ENCODE measurements at regions not wholly inside any gene's neighbourhood (a gene's known extent, or its start where the extent isn't known, plus 50 kb on each side); places are given as distances from the start of the nearest gene placed in this dataset.
"Not testable (repeated sequence)": the region's sequence is repeated elsewhere in the genome, so short reads cannot be mapped to it uniquely, and the experiment has no call there.

GRCh38 chr18:32868406-32868805 is 95.6 kb upstream of the KLHL14 start:
- Histone ChIP-seq H3K79me2 (ENCODE audit: low read length) (no peaks in the 10 kb centered on the region), H3K27ac (ENCODE audit: low read length) (no peak overlapping the region), H3K4me1 (ENCODE audit: low read length) (peaks cover 31% of the 10 kb centered on the region), H3K27me3 (ENCODE audit: low read length) (no peaks in the 10 kb centered on the region), H2AFZ (ENCODE audit: low read length) (peak overlapping the region; percentile 96), H3K9ac (ENCODE audit: low read length) (peak overlapping the region; percentile 53), H3K9me2 (replicated peaks; ENCODE audit: insufficient read depth, low read length) (no peaks in the 10 kb centered on the region), H3K9me3 (ENCODE audit: low read length) (no peaks in the 10 kb centered on the region), H4K20me1 (ENCODE audit: insufficient read depth, low read depth, low read length) (no peaks in the 10 kb centered on the region), H3K36me3 (ENCODE audit: insufficient read depth, low read length) (no peaks in the 10 kb centered on the region), H3K4me2 (ENCODE audit: low read depth, low read length, poor library complexity, severe bottlenecking) (peak overlapping the region; percentile 67), H3K4me3 (ENCODE audit: low read length) (peak overlapping the region; percentile 51)
- peak; percentile 58 for DNase-seq

GRCh38 chr18:32867936-32868335 is 95.1 kb upstream of the KLHL14 start:
- Histone ChIP-seq H3K9me3 (ENCODE audit: low read length) (no peaks in the 10 kb centered on the region), H4K20me1 (ENCODE audit: insufficient read depth, low read depth, low read length) (no peaks in the 10 kb centered on the region), H3K9me2 (replicated peaks; ENCODE audit: insufficient read depth, low read length) (no peaks in the 10 kb centered on the region), H2AFZ (ENCODE audit: low read length) (peak overlapping the region; percentile 96), H3K9ac (ENCODE audit: low read length) (peak overlapping the region; percentile 53), H3K27me3 (ENCODE audit: low read length) (no peaks in the 10 kb centered on the region), H3K27ac (ENCODE audit: low read length) (no peak overlapping the region), H3K79me2 (ENCODE audit: low read length) (no peaks in the 10 kb centered on the region), H3K4me2 (ENCODE audit: low read depth, low read length, poor library complexity, severe bottlenecking) (peak overlapping the region; percentile 67), H3K36me3 (ENCODE audit: insufficient read depth, low read length) (no peaks in the 10 kb centered on the region), H3K4me1 (ENCODE audit: low read length) (peaks cover 27% of the 10 kb centered on the region), H3K4me3 (ENCODE audit: low read length) (peak overlapping the region; percentile 51)
- peak; percentile 49 for DNase-seq

GRCh38 chr18:32867330-32867729 is 94.5 kb upstream of the KLHL14 start:
- no peaks in the 10 kb centered on the region for H3K27me3 ChIP-seq (ENCODE audit: low read length)
- no peaks in the 10 kb centered on the region for H3K9me2 ChIP-seq (replicated peaks; ENCODE audit: insufficient read depth, low read length)
- no peaks in the 10 kb centered on the region for H3K79me2 ChIP-seq (ENCODE audit: low read length)
- peak overlapping the region; percentile 53 for H3K9ac ChIP-seq (ENCODE audit: low read length)
- H3K27ac ChIP-seq (ENCODE audit: low read length): no peak overlapping the region
- no peaks in the 10 kb centered on the region for H3K9me3 ChIP-seq (ENCODE audit: low read length)
- H3K36me3 ChIP-seq (ENCODE audit: insufficient read depth, low read length): no peaks in the 10 kb centered on the region
- no peaks in the 10 kb centered on the region for H4K20me1 ChIP-seq (ENCODE audit: insufficient read depth, low read depth, low read length)
- H3K4me1 ChIP-seq (ENCODE audit: low read length): peaks cover 27% of the 10 kb centered on the region
- H3K4me3 ChIP-seq (ENCODE audit: low read length): peak overlapping the region; percentile 51; the same call in 1 of the 2 replicates
- peak overlapping the region; percentile 67 for H3K4me2 ChIP-seq (ENCODE audit: low read depth, low read length, poor library complexity, severe bottlenecking)
- peak overlapping the region; percentile 96 for H2AFZ ChIP-seq (ENCODE audit: low read length)
- no peak for DNase-seq

- H3K9me2 ChIP-seq (replicated peaks; ENCODE audit: insufficient read depth, low read length); H3K79me2 ChIP-seq (ENCODE audit: low read length); H3K9me3 ChIP-seq (ENCODE audit: low read length); H3K27me3 ChIP-seq (ENCODE audit: low read length); H3K27ac ChIP-seq (ENCODE audit: low read length); DNase-seq; H3K4me3 ChIP-seq (ENCODE audit: low read length); H3K9ac ChIP-seq (ENCODE audit: low read length); H3K4me1 ChIP-seq (ENCODE audit: low read length); H4K20me1 ChIP-seq (ENCODE audit: insufficient read depth, low read depth, low read length); H3K36me3 ChIP-seq (ENCODE audit: insufficient read depth, low read length); H2AFZ ChIP-seq (ENCODE audit: low read length); H3K4me2 ChIP-seq (ENCODE audit: low read depth, low read length, poor library complexity, severe bottlenecking): not testable (repeated sequence)
These were observed 89.2 kb upstream of the KLHL14 start for GRCh38 chr18:32862031-32862430.

GRCh38 chr18:32851936-32852335 is 79.1 kb upstream of the KLHL14 start:
- Histone ChIP-seq H2AFZ (ENCODE audit: low read length) (no peak overlapping the region), H3K9me2 (replicated peaks; ENCODE audit: insufficient read depth, low read length) (no peaks in the 10 kb centered on the region), H3K4me2 (ENCODE audit: low read depth, low read length, poor library complexity, severe bottlenecking) (no peak overlapping the region), H3K27me3 (ENCODE audit: low read length) (no peaks in the 10 kb centered on the region; the same call in 1 of the 2 replicates), H3K36me3 (ENCODE audit: insufficient read depth, low read length) (no peaks in the 10 kb centered on the region), H3K4me1 (ENCODE audit: low read length) (no peaks in the 10 kb centered on the region), H3K27ac (ENCODE audit: low read length) (no peak overlapping the region), H3K4me3 (ENCODE audit: low read length) (no peak overlapping the region), H3K9ac (ENCODE audit: low read length) (no peak overlapping the region), H3K9me3 (ENCODE audit: low read length) (0 out of 2 replicates have a peak, but pooled peaks cover 4% of the 10 kb centered on the region), H4K20me1 (ENCODE audit: insufficient read depth, low read depth, low read length) (no peaks in the 10 kb centered on the region), H3K79me2 (ENCODE audit: low read length) (no peaks in the 10 kb centered on the region)
- no peak for DNase-seq

- H3K9ac ChIP-seq (ENCODE audit: low read length): no peak overlapping the region
- no peaks in the 10 kb centered on the region; the same call in 1 of the 2 replicates for H3K27me3 ChIP-seq (ENCODE audit: low read length)
- 0 out of 2 replicates have a peak, but pooled peaks cover 4% of the 10 kb centered on the region for H3K9me3 ChIP-seq (ENCODE audit: low read length)
- H3K4me1 ChIP-seq (ENCODE audit: low read length): no peaks in the 10 kb centered on the region
- H3K79me2 ChIP-seq (ENCODE audit: low read length): no peaks in the 10 kb centered on the region
- H3K36me3 ChIP-seq (ENCODE audit: insufficient read depth, low read length): no peaks in the 10 kb centered on the region
- H2AFZ ChIP-seq (ENCODE audit: low read length): no peak overlapping the region
- H3K9me2 ChIP-seq (replicated peaks; ENCODE audit: insufficient read depth, low read length): no peaks in the 10 kb centered on the region
- no peak overlapping the region for H3K4me2 ChIP-seq (ENCODE audit: low read depth, low read length, poor library complexity, severe bottlenecking)
- no peaks in the 10 kb centered on the region for H4K20me1 ChIP-seq (ENCODE audit: insufficient read depth, low read depth, low read length)
- DNase-seq: no peak
- no peak overlapping the region for H3K27ac ChIP-seq (ENCODE audit: low read length)
- no peak overlapping the region for H3K4me3 ChIP-seq (ENCODE audit: low read length)
These were observed 76.0 kb upstream of the KLHL14 start for GRCh38 chr18:32848826-32849225.

GRCh38 chr18:32847691-32848090 is 74.9 kb upstream of the KLHL14 start:
- H3K4me3 ChIP-seq (ENCODE audit: low read length): no peak overlapping the region
- H3K9ac ChIP-seq (ENCODE audit: low read length): no peak overlapping the region
- H3K4me2 ChIP-seq (ENCODE audit: low read depth, low read length, poor library complexity, severe bottlenecking): no peak overlapping the region
- no peaks in the 10 kb centered on the region for H3K79me2 ChIP-seq (ENCODE audit: low read length)
- H3K27ac ChIP-seq (ENCODE audit: low read length): no peak overlapping the region
- no peaks in the 10 kb centered on the region for H3K36me3 ChIP-seq (ENCODE audit: insufficient read depth, low read length)
- H3K9me2 ChIP-seq (replicated peaks; ENCODE audit: insufficient read depth, low read length): no peaks in the 10 kb centered on the region
- H4K20me1 ChIP-seq (ENCODE audit: insufficient read depth, low read depth, low read length): no peaks in the 10 kb centered on the region
- no peaks in the 10 kb centered on the region; the same call in 1 of the 2 replicates for H3K27me3 ChIP-seq (ENCODE audit: low read length)
- H2AFZ ChIP-seq (ENCODE audit: low read length): no peak overlapping the region
- no peak for DNase-seq
- H3K4me1 ChIP-seq (ENCODE audit: low read length): no peaks in the 10 kb centered on the region
- H3K9me3 ChIP-seq (ENCODE audit: low read length): 0 out of 2 replicates have a peak, but pooled peaks cover 4% of the 10 kb centered on the region

- Histone ChIP-seq H3K36me3 (ENCODE audit: insufficient read depth, low read length) (no peaks in the 10 kb centered on the region), H3K4me2 (ENCODE audit: low read depth, low read length, poor library complexity, severe bottlenecking) (no peak overlapping the region), H3K27ac (ENCODE audit: low read length) (no peak overlapping the region), H3K4me1 (ENCODE audit: low read length) (peaks cover 5% of the 10 kb centered on the region; the same call in 1 of the 2 replicates), H3K79me2 (ENCODE audit: low read length) (no peaks in the 10 kb centered on the region), H3K4me3 (ENCODE audit: low read length) (no peak overlapping the region), H3K9me3 (ENCODE audit: low read length) (0 out of 2 replicates have a peak, but pooled peaks cover 4% of the 10 kb centered on the region), H3K27me3 (ENCODE audit: low read length) (no peaks in the 10 kb centered on the region; the same call in 1 of the 2 replicates), H4K20me1 (ENCODE audit: insufficient read depth, low read depth, low read length) (no peaks in the 10 kb centered on the region), H3K9ac (ENCODE audit: low read length) (no peak overlapping the region), H2AFZ (ENCODE audit: low read length) (no peak overlapping the region), H3K9me2 (replicated peaks; ENCODE audit: insufficient read depth, low read length) (no peaks in the 10 kb centered on the region)
- no peak for DNase-seq
These were observed 74.1 kb upstream of the KLHL14 start for GRCh38 chr18:32846896-32847295.
